Trophoblast cell (in vitro differentiated cells and primary cell): ENCODE measurements at regions not wholly inside any gene's neighbourhood (a gene's known extent, or its start where the extent isn't known, plus 50 kb on each side); places are given as distances from the start of the nearest gene placed in this dataset.

Source experiments
- DNase-seq, 2 donors: peaks; one replicate each; pipeline ENCODE4 v3.0.0-alpha.2; 2016
- H2AFZ ChIP-seq: 2 replicates; pipeline ENCODE4 v1.6.1; 2013; ENCODE audit warnings: low read length, moderate library complexity, mild to moderate bottlenecking; ENCODE audit not compliant: insufficient read depth, poor library complexity
- H2AK5ac ChIP-seq: 2 replicates; pipeline ENCODE4 v1.6.1; 2013; ENCODE audit warnings: mild to moderate bottlenecking, low read length
- H2BK120ac ChIP-seq: 2 replicates; pipeline ENCODE4 v1.6.1; 2013; ENCODE audit warnings: low read length, mild to moderate bottlenecking, moderate library complexity; ENCODE audit not compliant: insufficient read depth, poor library complexity
- H2BK12ac ChIP-seq: 2 replicates; pipeline ENCODE4 v1.6.1; 2013; ENCODE audit warnings: mild to moderate bottlenecking, low read length, moderate library complexity
- H2BK5ac ChIP-seq: 2 replicates; pipeline ENCODE4 v1.6.1; 2013; ENCODE audit warnings: low read length, low read depth, moderate library complexity, mild to moderate bottlenecking; ENCODE audit not compliant: poor library complexity
- H3K14ac ChIP-seq: 2 replicates; pipeline ENCODE4 v1.6.1; 2013; ENCODE audit warnings: mild to moderate bottlenecking, low read length
- H3K18ac ChIP-seq: 2 replicates; pipeline ENCODE4 v1.6.1; 2013; ENCODE audit warnings: mild to moderate bottlenecking, low read length
- H3K23ac ChIP-seq: 2 replicates; pipeline ENCODE4 v1.6.1; 2013; ENCODE audit warnings: low read length
- H3K27ac ChIP-seq: 2 replicates; pipeline ENCODE4 v1.5.1; 2013; ENCODE audit warnings: low read depth, mild to moderate bottlenecking, inconsistent platforms, low read length, moderate library complexity
- H3K27me3 ChIP-seq: 2 replicates; pipeline ENCODE4 v1.6.1; 2013; ENCODE audit warnings: inconsistent platforms, mild to moderate bottlenecking, low read length, moderate library complexity; ENCODE audit not compliant: insufficient read depth
- H3K36me3 ChIP-seq, 2 experiments: 1 replicate in 1 of 2; 2 replicates in 1 of 2; pipeline ENCODE4 v1.6.1; 2013; ENCODE audit warnings: low read length in 2 of 2, mild to moderate bottlenecking in 2 of 2, moderate library complexity in 1 of 2; ENCODE audit not compliant: insufficient read depth in 2 of 2, control insufficient read depth in 1 of 2
- H3K4ac ChIP-seq: 2 replicates; pipeline ENCODE4 v1.6.1; 2013; ENCODE audit warnings: low read depth, mild to moderate bottlenecking, low read length, moderate library complexity
- H3K4me1 ChIP-seq, 2 experiments: 1 replicate in 1 of 2; 2 replicates in 1 of 2; pipeline ENCODE4 v1.6.1; 2013; ENCODE audit warnings: low read length in 2 of 2, mild to moderate bottlenecking in 2 of 2, moderate library complexity in 1 of 2; ENCODE audit not compliant: insufficient read depth in 2 of 2, control insufficient read depth in 1 of 2
- H3K4me2 ChIP-seq: 2 replicates; pipeline ENCODE4 v1.6.1; 2013; ENCODE audit warnings: inconsistent platforms, mild to moderate bottlenecking, low read length, moderate library complexity
- H3K4me3 ChIP-seq: 2 replicates; pipeline ENCODE4 v1.5.1; 2013; ENCODE audit warnings: mild to moderate bottlenecking, low read depth, low read length, inconsistent platforms
- H3K79me1 ChIP-seq: one replicate; pipeline ENCODE4 v1.6.1; 2013; ENCODE audit warnings: low read length
- H3K79me2 ChIP-seq: 2 replicates; pipeline ENCODE4 v1.6.1; 2013; ENCODE audit warnings: low read length, mild to moderate bottlenecking; ENCODE audit not compliant: control insufficient read depth, insufficient read depth, poor library complexity
- H3K9ac ChIP-seq: 2 replicates; pipeline ENCODE4 v1.6.1; 2013; ENCODE audit warnings: mild to moderate bottlenecking, low read length
- H3K9me3 ChIP-seq: 2 replicates; pipeline ENCODE4 v1.6.1; 2013; ENCODE audit warnings: low read depth, mild to moderate bottlenecking, control low read depth, inconsistent platforms, low read length; ENCODE audit not compliant: insufficient read depth
- H4K12ac ChIP-seq: 2 replicates; pipeline ENCODE4 v1.6.1; 2013; ENCODE audit warnings: low read depth, mild to moderate bottlenecking, low read length, moderate library complexity
- H4K8ac ChIP-seq: 2 replicates; pipeline ENCODE4 v1.6.1; 2013; ENCODE audit warnings: low read depth, mild to moderate bottlenecking, low read length, moderate library complexity
- H4K91ac ChIP-seq: one replicate; pipeline ENCODE4 v1.6.1; 2013; ENCODE audit warnings: low read depth, mild to moderate bottlenecking, low read length, moderate library complexity
- WGBS: extraction: QIAGEN DNeasy Blood & Tissue Kit; methylation state at CpG from one replicate; pipeline ENCODE4 v1.1.7; 2013; ENCODE audit warnings: missing lambda C conversion rate; ENCODE audit not compliant: insufficient read length, insufficient coverage; ENCODE audit errors: extremely low coverage; 5-methylcytosine and 5-hydroxymethylcytosine counted together

GRCh38 chr13:79674765-79675515 is 194.0 kb downstream of the NDFIP2 start:
- H2AK5ac ChIP-seq: peak overlapping the region; percentile 73

GRCh38 chr13:79673993-79674377 is 193.0 kb downstream of the NDFIP2 start:
- Histone ChIP-seq H3K27me3 (no peaks in the 10 kb centered on the region), H3K36me3 (no peaks in the 10 kb centered on the region), H2AFZ (no peak overlapping the region), H4K12ac (no peak overlapping the region), H3K9me3 (no peaks in the 10 kb centered on the region), H3K4me2 (no peak overlapping the region), H4K8ac (no peak overlapping the region), H3K14ac (no peak overlapping the region), H2BK120ac (no peak overlapping the region), H3K9ac (no peak overlapping the region), H3K79me2 (no peaks in the 10 kb centered on the region), H3K79me1 (peaks cover 2% of the 10 kb centered on the region), H3K4me3 (no peak overlapping the region), H3K23ac (no peak overlapping the region), H3K4me1 (no peaks in the 10 kb centered on the region), H2AK5ac (no peak overlapping the region), H2BK12ac (no peak overlapping the region), H3K18ac (no peak overlapping the region), H3K4ac (no peak overlapping the region), H4K91ac (no peak overlapping the region), H2BK5ac (no peak overlapping the region), H3K27ac (no peak overlapping the region)
- DNase-seq: no peak
- no CpG with 5 or more reads among the region's 1 CpG for WGBS

More at GRCh38 chr13:79674765-79675515, 194.0 kb downstream of the NDFIP2 start:
- Histone ChIP-seq H3K9me3 (no peaks in the 10 kb centered on the region), H3K4me3 (no peak overlapping the region), H4K91ac (peak overlapping the region; percentile 66), H2AFZ (no peak overlapping the region), H3K4ac (no peak overlapping the region), H3K36me3 (no peaks in the 10 kb centered on the region), H4K12ac (no peak overlapping the region), H2BK120ac (no peak overlapping the region), H3K4me1 (no peaks in the 10 kb centered on the region), H3K79me1 (peaks cover 2% of the 10 kb centered on the region), H2BK5ac (no peak overlapping the region), H3K4me2 (no peak overlapping the region), H3K18ac (no peak overlapping the region), H2BK12ac (peak overlapping the region; percentile 34), H4K8ac (no peak overlapping the region), H3K23ac (no peak overlapping the region), H3K27ac (no peak overlapping the region), H3K79me2 (no peaks in the 10 kb centered on the region), H3K14ac (no peak overlapping the region), H3K27me3 (no peaks in the 10 kb centered on the region), H3K9ac (no peak overlapping the region)
- DNase-seq: peak in 1 of 2 donors; percentile 6
- WGBS: 100% methylated on average over 2 of the region's 5 CpGs

GRCh38 chr13:79673310-79673992 is 192.5 kb downstream of the NDFIP2 start:
- Histone ChIP-seq H4K12ac (no peak overlapping the region), H3K27me3 (no peaks in the 10 kb centered on the region), H2BK12ac (no peak overlapping the region), H3K36me3 (no peaks in the 10 kb centered on the region), H4K8ac (no peak overlapping the region), H3K79me1 (peaks cover 2% of the 10 kb centered on the region), H3K4ac (no peak overlapping the region), H2AFZ (no peak overlapping the region), H3K9ac (no peak overlapping the region), H2BK5ac (no peak overlapping the region), H3K14ac (no peak overlapping the region), H3K18ac (no peak overlapping the region), H2AK5ac (no peak overlapping the region), H3K4me3 (no peak overlapping the region), H2BK120ac (no peak overlapping the region), H3K23ac (no peak overlapping the region), H3K27ac (no peak overlapping the region), H3K4me1 (no peaks in the 10 kb centered on the region), H3K4me2 (no peak overlapping the region), H3K9me3 (no peaks in the 10 kb centered on the region), H4K91ac (no peak overlapping the region), H3K79me2 (no peaks in the 10 kb centered on the region)
- DNase-seq: no peak
- WGBS: no CpG with 5 or more reads among the region's 6 CpGs

GRCh38 chr13:79671420-79671819 is 190.5 kb downstream of the NDFIP2 start:
- Histone ChIP-seq H4K12ac (no peak overlapping the region), H3K23ac (no peak overlapping the region), H3K4ac (no peak overlapping the region), H3K27me3 (no peaks in the 10 kb centered on the region), H2BK12ac (no peak overlapping the region), H3K4me3 (no peak overlapping the region), H2AK5ac (no peak overlapping the region), H2BK5ac (no peak overlapping the region), H4K91ac (no peak overlapping the region), H3K9me3 (no peaks in the 10 kb centered on the region), H2BK120ac (no peak overlapping the region), H3K36me3 (no peaks in the 10 kb centered on the region), H3K9ac (no peak overlapping the region), H3K79me2 (no peaks in the 10 kb centered on the region), H3K14ac (no peak overlapping the region), H3K4me2 (no peak overlapping the region), H2AFZ (no peak overlapping the region), H3K27ac (no peak overlapping the region), H3K4me1 (no peaks in the 10 kb centered on the region), H3K79me1 (peaks cover 2% of the 10 kb centered on the region), H3K18ac (no peak overlapping the region), H4K8ac (no peak overlapping the region)
- no CpG with 5 or more reads among the region's 2 CpGs for WGBS
- no peak for DNase-seq
